ENCODE measurements at regions not wholly inside any gene's neighbourhood (a gene's known extent, or its start where the extent isn't known, plus 50 kb on each side); places are given as distances from the start of the nearest gene placed in this dataset.

GRCh38 chr5:167112556-167112955 lies 1178.9 kb upstream of the WWC1 start:
- no peak for TF ChIP-seq CTCF (optimal IDR thresholded peaks at IDR 0.05 in 1 of 3, IDR thresholded peaks at IDR 0.05 in 1 of 3, conservative IDR thresholded peaks at IDR 0.05 in 1 of 3; ENCODE audit: extremely low read depth in 1 of 3, insufficient read depth in 2 of 3, low read length in 3 of 3)
- TF ChIP-seq EZH2 (IDR thresholded peaks at IDR 0.05; ENCODE audit: low read length): no peak

Measured in keratinocyte (primary cell).